Fibroblast of the aortic adventitia (primary cell): ENCODE measurements at regions not wholly inside any gene's neighbourhood (a gene's known extent, or its start where the extent isn't known, plus 50 kb on each side); places are given as distances from the start of the nearest gene placed in this dataset.
A peak's percentile ranks its signal among the peaks of the same experiment; 100 is the strongest.

Experiments used
- DNase-seq: peaks from one replicate; pipeline ENCODE4 v3.0.0-alpha.2; 2010; ENCODE audit warnings: low read depth
- H3K4me3 ChIP-seq: 2 replicates; pipeline ENCODE4 v1.5.1; 2011; ENCODE audit warnings: low read depth, mild to moderate bottlenecking, control low read depth, low read length, moderate library complexity
- CTCF ChIP-seq: IDR thresholded peaks from 2 replicates; pipeline ENCODE4 v1.5.1; 2011; ENCODE audit warnings: mild to moderate bottlenecking, low read length, control low read depth, inconsistent platforms; ENCODE audit not compliant: insufficient read depth

- no peak for DNase-seq
- no peak overlapping the region for H3K4me3 ChIP-seq
- no peak for TF ChIP-seq CTCF
Measured at GRCh38 chr4:1515156-1515555, 108.9 kb upstream of the NKX1-1 start.

GRCh38 chr4:1514612-1515011 lies 108.4 kb upstream of the NKX1-1 start:
- no peak overlapping the region for H3K4me3 ChIP-seq
- no peak for DNase-seq
- TF ChIP-seq CTCF: no peak

- no peak for DNase-seq
- H3K4me3 ChIP-seq: no peak overlapping the region
- no peak for TF ChIP-seq CTCF
Measured at GRCh38 chr4:1513936-1514483, 107.8 kb upstream of the NKX1-1 start.

- no peak overlapping the region for H3K4me3 ChIP-seq
- DNase-seq: no peak
- peak; percentile 11 for TF ChIP-seq CTCF
Measured at GRCh38 chr4:1512738-1513660, 106.8 kb upstream of the NKX1-1 start.

GRCh38 chr4:1512051-1512737 lies 106.0 kb upstream of the NKX1-1 start:
- no peak for TF ChIP-seq CTCF
- H3K4me3 ChIP-seq: no peak overlapping the region
- DNase-seq: no peak

- TF ChIP-seq CTCF: no peak
- H3K4me3 ChIP-seq: no peak overlapping the region
- peak; percentile 19 for DNase-seq
Measured at GRCh38 chr4:1511441-1512041, 105.3 kb upstream of the NKX1-1 start.
